ENCODE measurements at regions not wholly inside any gene's neighbourhood (a gene's known extent, or its start where the extent isn't known, plus 50 kb on each side); places are given as distances from the start of the nearest gene placed in this dataset.

DNA sequence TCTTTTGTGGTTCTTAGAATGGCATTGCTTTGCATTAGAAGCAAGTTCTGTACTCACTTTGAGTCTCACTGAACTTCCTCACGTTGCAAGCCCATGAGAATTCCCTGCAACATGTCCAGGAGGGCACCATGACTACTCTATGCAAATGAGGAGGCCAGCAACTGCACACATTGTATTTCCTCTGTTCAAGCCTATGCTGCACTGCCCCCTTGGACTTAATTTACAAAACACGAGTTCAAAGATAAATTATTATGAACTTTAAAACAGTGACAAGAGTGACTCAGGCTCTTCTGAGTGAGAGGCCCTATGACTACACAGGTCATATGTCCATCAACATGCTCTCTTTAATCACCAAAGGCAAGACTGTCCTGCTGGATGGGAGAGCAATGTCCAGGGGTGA is 484.2 kb upstream of the ATP11B start:
- no peak overlapping the region for H3K4me3 ChIP-seq (ENCODE audit: control insufficient read depth in 1 of 7, extremely low read depth in 1 of 7, insufficient read depth in 4 of 7, low read depth in 2 of 7, low read length in 6 of 7)
- ChIA-PET POLR2A (no interaction called here), CTCF (no interaction called here)
- no peak overlapping the region for H3K27ac ChIP-seq (ENCODE audit: insufficient read depth in 1 of 2, low read depth in 1 of 2, low read length in 2 of 2, poor library complexity in 1 of 2, severe bottlenecking in 2 of 2)
- no peak for DNase-seq
- no peaks in the 10 kb centered on the region for H3K9me3 ChIP-seq (ENCODE audit: control extremely low read depth in 1 of 5, control insufficient read depth in 4 of 5, insufficient read depth in 2 of 5, low read depth in 1 of 5, low read length in 4 of 5)
- 36% methylated on average over 1 of the region's 2 CpGs for WGBS (ENCODE audit: insufficient coverage)
- H3K4me1 ChIP-seq (ENCODE audit: control extremely low read depth in 1 of 4, control insufficient read depth in 4 of 4, insufficient read depth in 4 of 4, low read length in 3 of 4): no peaks in the 10 kb centered on the region
- no peaks in the 10 kb centered on the region for H3K36me3 ChIP-seq (ENCODE audit: control insufficient read depth in 4 of 4, insufficient read depth in 4 of 4, low read length in 3 of 4)
- no peaks in the 10 kb centered on the region for H3K27me3 ChIP-seq (replicated peaks in 2 of 5; ENCODE audit: control insufficient read depth in 4 of 5, insufficient read depth in 5 of 5, low read length in 4 of 5)

DNA sequence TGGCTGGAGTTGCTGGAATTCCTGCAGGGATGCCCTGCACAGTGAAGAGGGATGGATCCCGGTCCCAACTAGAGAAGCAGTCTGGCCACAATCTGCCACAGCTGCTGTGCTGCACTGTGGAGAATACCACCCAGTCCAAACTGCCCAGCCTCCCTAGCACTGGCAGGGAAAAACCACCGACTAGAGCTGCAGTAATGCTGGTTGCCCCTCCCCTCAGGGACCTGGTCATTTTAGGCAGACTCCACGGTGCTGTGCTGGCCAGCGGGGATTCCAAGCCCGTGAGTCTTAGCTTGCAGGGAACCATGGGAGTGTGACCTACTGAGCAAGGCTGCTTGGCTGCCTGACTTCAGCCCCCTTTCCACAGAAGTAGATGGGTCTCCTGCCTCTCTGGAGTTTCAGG is 478.0 kb upstream of the ATP11B start:
- ChIA-PET CTCF (interaction anchor here (1.3 to 1.6 kb wide), 2 partner anchors 9 to 38 kb away, joined by 3 read pairs; no protein-coding TSS in a partner anchor), POLR2A (no interaction called here)
- peaks cover 0 to 8% (median 0%) of the 10 kb centered on the region in 5 experiments for H3K9me3 ChIP-seq (ENCODE audit: control extremely low read depth in 1 of 5, control insufficient read depth in 4 of 5, insufficient read depth in 2 of 5, low read depth in 1 of 5, low read length in 4 of 5)
- H3K4me3 ChIP-seq (ENCODE audit: control insufficient read depth in 1 of 7, extremely low read depth in 1 of 7, insufficient read depth in 4 of 7, low read depth in 2 of 7, low read length in 6 of 7): no peak overlapping the region
- DNase-seq: no peak
- no peaks in the 10 kb centered on the region for H3K27me3 ChIP-seq (replicated peaks in 2 of 5; ENCODE audit: control insufficient read depth in 4 of 5, insufficient read depth in 5 of 5, low read length in 4 of 5)
- no peak overlapping the region for H3K27ac ChIP-seq (ENCODE audit: insufficient read depth in 1 of 2, low read depth in 1 of 2, low read length in 2 of 2, poor library complexity in 1 of 2, severe bottlenecking in 2 of 2)
- no peaks in the 10 kb centered on the region for H3K36me3 ChIP-seq (ENCODE audit: control insufficient read depth in 4 of 4, insufficient read depth in 4 of 4, low read length in 3 of 4)
- no peaks in the 10 kb centered on the region for H3K4me1 ChIP-seq (ENCODE audit: control extremely low read depth in 1 of 4, control insufficient read depth in 4 of 4, insufficient read depth in 4 of 4, low read length in 3 of 4)
- 96% methylated on average over 5 of the region's 5 CpGs for WGBS (ENCODE audit: insufficient coverage)

DNA sequence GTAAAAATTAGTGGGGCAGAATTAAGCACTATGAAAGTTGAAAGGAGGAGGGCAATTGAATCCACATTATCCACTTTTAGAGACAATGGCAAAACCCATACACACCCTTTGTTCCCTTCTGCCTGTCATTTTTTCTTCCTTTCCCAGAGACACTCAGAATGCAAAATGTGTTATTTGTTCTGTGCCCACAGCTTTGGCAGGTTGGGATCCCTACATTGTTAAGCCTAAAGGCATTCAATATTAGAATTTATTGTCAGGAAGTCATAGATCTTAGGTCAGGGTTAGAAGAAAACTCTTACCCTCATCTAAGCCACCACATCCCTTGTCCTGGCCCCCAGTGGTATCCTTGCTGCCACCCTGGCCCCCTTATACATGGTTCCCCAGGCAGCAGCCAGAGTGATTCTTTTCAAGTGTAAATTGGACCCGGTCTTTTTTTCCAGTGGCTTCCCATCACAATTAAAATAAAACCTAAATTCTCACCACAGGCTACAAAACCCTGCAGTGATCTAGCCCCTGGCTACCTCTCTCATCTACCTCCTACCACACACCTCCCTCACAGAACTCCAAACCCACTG is 470.1 kb upstream of the ATP11B start:
- no peaks in the 10 kb centered on the region for H3K27me3 ChIP-seq (replicated peaks in 2 of 5; ENCODE audit: control insufficient read depth in 4 of 5, insufficient read depth in 5 of 5, low read length in 4 of 5)
- no peak overlapping the region for H3K27ac ChIP-seq (ENCODE audit: insufficient read depth in 1 of 2, low read depth in 1 of 2, low read length in 2 of 2, poor library complexity in 1 of 2, severe bottlenecking in 2 of 2)
- peaks cover 0 to 10% (median 0%) of the 10 kb centered on the region in 5 experiments for H3K9me3 ChIP-seq (ENCODE audit: control extremely low read depth in 1 of 5, control insufficient read depth in 4 of 5, insufficient read depth in 2 of 5, low read depth in 1 of 5, low read length in 4 of 5)
- H3K4me1 ChIP-seq (ENCODE audit: control extremely low read depth in 1 of 4, control insufficient read depth in 4 of 4, insufficient read depth in 4 of 4, low read length in 3 of 4): no peaks in the 10 kb centered on the region
- DNase-seq: no peak
- POLR2A ChIA-PET: no interaction called here
- no peaks in the 10 kb centered on the region for H3K36me3 ChIP-seq (ENCODE audit: control insufficient read depth in 4 of 4, insufficient read depth in 4 of 4, low read length in 3 of 4)
- CTCF ChIA-PET: no interaction called here
- WGBS (ENCODE audit: insufficient coverage): 100% methylated on average over 1 of the region's 1 CpG
- no peak overlapping the region for H3K4me3 ChIP-seq (ENCODE audit: control insufficient read depth in 1 of 7, extremely low read depth in 1 of 7, insufficient read depth in 4 of 7, low read depth in 2 of 7, low read length in 6 of 7)

DNA sequence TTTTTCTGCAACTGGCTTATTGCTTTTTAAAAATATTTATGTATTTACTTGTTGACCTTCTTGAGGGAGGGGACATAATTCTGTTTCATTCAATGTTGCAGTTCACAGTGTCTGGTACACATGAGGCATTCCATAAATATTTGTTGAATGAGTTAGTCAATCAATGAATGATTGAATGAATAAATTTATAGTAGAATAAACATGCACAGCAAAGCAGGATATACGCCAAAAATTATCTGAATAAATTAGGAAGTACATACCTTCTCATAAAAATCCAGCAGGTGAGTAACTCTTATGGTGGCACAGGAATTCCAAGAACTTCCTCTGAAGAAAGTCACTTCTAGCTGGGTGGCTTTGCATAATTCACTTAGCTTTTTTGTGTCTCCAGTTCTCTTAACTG is 469.4 kb upstream of the ATP11B start:
- H3K9me3 ChIP-seq (ENCODE audit: control extremely low read depth in 1 of 5, control insufficient read depth in 4 of 5, insufficient read depth in 2 of 5, low read depth in 1 of 5, low read length in 4 of 5): peaks cover 0 to 10% (median 0%) of the 10 kb centered on the region in 5 experiments
- POLR2A ChIA-PET: no interaction called here
- H3K27me3 ChIP-seq (replicated peaks in 2 of 5; ENCODE audit: control insufficient read depth in 4 of 5, insufficient read depth in 5 of 5, low read length in 4 of 5): no peaks in the 10 kb centered on the region
- no peaks in the 10 kb centered on the region for H3K4me1 ChIP-seq (ENCODE audit: control extremely low read depth in 1 of 4, control insufficient read depth in 4 of 4, insufficient read depth in 4 of 4, low read length in 3 of 4)
- H3K27ac ChIP-seq (ENCODE audit: insufficient read depth in 1 of 2, low read depth in 1 of 2, low read length in 2 of 2, poor library complexity in 1 of 2, severe bottlenecking in 2 of 2): no peak overlapping the region
- DNase-seq: no peak
- WGBS (ENCODE audit: insufficient coverage): no CpG with 5 or more reads among the region's 1 CpG
- CTCF ChIA-PET: interaction anchor here (0.6 to 1.1 kb wide), 2 partner anchors 8 to 654 kb away, joined by 3 read pairs; no protein-coding TSS in a partner anchor
- H3K4me3 ChIP-seq (ENCODE audit: control insufficient read depth in 1 of 7, extremely low read depth in 1 of 7, insufficient read depth in 4 of 7, low read depth in 2 of 7, low read length in 6 of 7): no peak overlapping the region
- no peaks in the 10 kb centered on the region for H3K36me3 ChIP-seq (ENCODE audit: control insufficient read depth in 4 of 4, insufficient read depth in 4 of 4, low read length in 3 of 4)

DNA sequence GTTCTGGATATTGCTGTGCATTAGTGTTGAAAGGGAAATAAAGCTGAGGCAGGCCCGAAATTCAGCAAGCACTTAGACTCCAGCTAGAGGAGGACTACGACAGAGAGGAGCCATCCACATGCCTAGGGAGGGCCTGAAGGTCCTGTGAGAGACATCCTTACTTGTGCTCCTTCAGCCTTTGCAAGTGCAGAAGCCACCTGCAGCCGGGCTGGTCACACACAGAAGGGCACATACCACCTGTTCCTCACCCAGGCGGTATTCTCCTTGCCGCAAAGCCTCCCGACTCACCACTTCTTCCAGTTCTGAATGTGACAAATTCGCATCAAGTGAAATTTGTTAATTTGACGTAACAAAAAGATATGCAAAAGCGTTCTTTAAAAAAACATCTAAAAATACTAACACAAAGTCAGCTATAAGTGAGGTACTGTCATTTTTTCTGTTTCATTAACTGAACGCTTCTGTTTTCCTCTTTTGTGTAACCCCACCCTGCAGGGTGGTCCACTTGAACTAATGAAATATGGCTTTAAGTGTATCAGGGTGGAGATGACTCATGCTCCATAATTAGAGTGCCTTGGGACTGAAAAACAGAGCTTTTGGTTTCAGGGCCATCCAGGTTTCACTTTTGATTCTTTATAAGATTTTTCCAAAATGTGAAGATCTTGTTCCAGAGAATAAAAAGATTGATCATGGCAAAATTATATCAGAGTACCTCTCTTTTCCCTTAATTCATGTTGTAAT is 467.9 kb upstream of the ATP11B start:
- Histone ChIP-seq H3K36me3 (ENCODE audit: control insufficient read depth in 4 of 4, insufficient read depth in 4 of 4, low read length in 3 of 4) (no peaks in the 10 kb centered on the region), H3K9me3 (ENCODE audit: control extremely low read depth in 1 of 5, control insufficient read depth in 4 of 5, insufficient read depth in 2 of 5, low read depth in 1 of 5, low read length in 4 of 5) (peaks cover 0 to 2% (median 0%) of the 10 kb centered on the region in 5 experiments), H3K27me3 (replicated peaks in 2 of 5; ENCODE audit: control insufficient read depth in 4 of 5, insufficient read depth in 5 of 5, low read length in 4 of 5) (no peaks in the 10 kb centered on the region), H3K4me3 (ENCODE audit: control insufficient read depth in 1 of 7, extremely low read depth in 1 of 7, insufficient read depth in 4 of 7, low read depth in 2 of 7, low read length in 6 of 7) (no peak overlapping the region), H3K4me1 (ENCODE audit: control extremely low read depth in 1 of 4, control insufficient read depth in 4 of 4, insufficient read depth in 4 of 4, low read length in 3 of 4) (no peaks in the 10 kb centered on the region), H3K27ac (ENCODE audit: insufficient read depth in 1 of 2, low read depth in 1 of 2, low read length in 2 of 2, poor library complexity in 1 of 2, severe bottlenecking in 2 of 2) (no peak overlapping the region)
- POLR2A ChIA-PET: no interaction called here
- 91% methylated on average over 7 of the region's 10 CpGs for WGBS (ENCODE audit: insufficient coverage)
- no peak for DNase-seq
- CTCF ChIA-PET: no interaction called here

DNA sequence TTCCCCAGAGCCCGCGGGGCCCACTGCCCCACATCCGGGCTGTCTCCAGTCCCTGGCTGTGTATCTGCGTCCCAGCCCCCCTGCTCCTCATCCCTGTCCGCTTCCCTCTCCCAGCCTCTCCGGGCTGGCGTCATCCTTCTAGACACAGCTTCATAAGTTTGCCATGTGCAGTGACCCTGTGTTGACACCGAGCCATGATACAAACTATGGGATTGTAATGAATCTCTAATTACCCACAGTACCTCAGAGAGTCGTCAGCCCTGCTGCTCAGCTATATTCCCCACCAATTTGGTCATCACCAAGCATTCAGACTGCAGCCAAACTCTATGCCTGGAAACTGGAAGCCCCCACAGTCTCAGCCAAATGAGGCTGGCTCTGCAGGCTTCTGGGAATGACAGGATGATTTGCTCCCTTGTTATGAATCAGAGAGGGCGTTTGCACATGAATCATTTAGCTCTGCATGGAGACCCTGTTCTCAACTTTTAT is 466.1 kb upstream of the ATP11B start:
- CTCF ChIA-PET: no interaction called here

DNA sequence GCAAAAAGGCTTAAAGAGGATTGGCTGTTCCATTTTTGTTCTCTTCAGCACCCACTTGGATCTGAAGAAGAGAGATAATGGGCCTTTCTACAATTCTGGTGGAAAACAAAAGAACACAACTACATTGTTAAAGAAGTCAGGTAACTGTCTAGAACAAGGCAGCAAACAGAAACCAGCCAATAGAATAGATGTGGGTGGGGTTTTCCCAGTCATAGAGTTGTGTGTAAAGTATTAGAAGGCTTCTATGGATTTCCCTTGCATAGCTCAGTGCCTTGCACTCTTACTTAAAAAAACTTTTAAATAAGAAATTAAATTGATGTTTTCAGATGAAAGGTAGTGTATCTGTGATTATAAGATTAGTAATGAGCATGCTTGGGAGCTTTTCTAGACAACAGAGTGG is 462.7 kb upstream of the ATP11B start:
- H3K4me1 ChIP-seq (ENCODE audit: control extremely low read depth in 1 of 4, control insufficient read depth in 4 of 4, insufficient read depth in 4 of 4, low read length in 3 of 4): no peaks in the 10 kb centered on the region
- H3K36me3 ChIP-seq (ENCODE audit: control insufficient read depth in 4 of 4, insufficient read depth in 4 of 4, low read length in 3 of 4): no peaks in the 10 kb centered on the region
- ChIA-PET POLR2A (no interaction called here), CTCF (no interaction called here)
- H3K27me3 ChIP-seq (replicated peaks in 2 of 5; ENCODE audit: control insufficient read depth in 4 of 5, insufficient read depth in 5 of 5, low read length in 4 of 5): no peaks in the 10 kb centered on the region
- H3K27ac ChIP-seq (ENCODE audit: insufficient read depth in 1 of 2, low read depth in 1 of 2, low read length in 2 of 2, poor library complexity in 1 of 2, severe bottlenecking in 2 of 2): no peak overlapping the region
- H3K4me3 ChIP-seq (ENCODE audit: control insufficient read depth in 1 of 7, extremely low read depth in 1 of 7, insufficient read depth in 4 of 7, low read depth in 2 of 7, low read length in 6 of 7): no peak overlapping the region
- DNase-seq: no peak
- H3K9me3 ChIP-seq (ENCODE audit: control extremely low read depth in 1 of 5, control insufficient read depth in 4 of 5, insufficient read depth in 2 of 5, low read depth in 1 of 5, low read length in 4 of 5): no peaks in the 10 kb centered on the region

More for the DNA sequence above, 466.1 kb upstream of the ATP11B start:
- H3K4me3 ChIP-seq (ENCODE audit: control insufficient read depth in 1 of 7, extremely low read depth in 1 of 7, insufficient read depth in 4 of 7, low read depth in 2 of 7, low read length in 6 of 7): no peak overlapping the region
- no peaks in the 10 kb centered on the region for H3K27me3 ChIP-seq (replicated peaks in 2 of 5; ENCODE audit: control insufficient read depth in 4 of 5, insufficient read depth in 5 of 5, low read length in 4 of 5)
- H3K9me3 ChIP-seq (ENCODE audit: control extremely low read depth in 1 of 5, control insufficient read depth in 4 of 5, insufficient read depth in 2 of 5, low read depth in 1 of 5, low read length in 4 of 5): no peaks in the 10 kb centered on the region
- no peaks in the 10 kb centered on the region for H3K36me3 ChIP-seq (ENCODE audit: control insufficient read depth in 4 of 4, insufficient read depth in 4 of 4, low read length in 3 of 4)
- H3K27ac ChIP-seq (ENCODE audit: insufficient read depth in 1 of 2, low read depth in 1 of 2, low read length in 2 of 2, poor library complexity in 1 of 2, severe bottlenecking in 2 of 2): no peak overlapping the region
- no peaks in the 10 kb centered on the region for H3K4me1 ChIP-seq (ENCODE audit: control extremely low read depth in 1 of 4, control insufficient read depth in 4 of 4, insufficient read depth in 4 of 4, low read length in 3 of 4)
- no peak for DNase-seq
- WGBS (ENCODE audit: insufficient coverage): 86% methylated on average over 10 of the region's 10 CpGs
- POLR2A ChIA-PET: no interaction called here

All from common myeloid progenitor, CD34-positive (primary cell).